Astrocyte (in vitro differentiated cells and primary cell): ENCODE measurements at regions not wholly inside any gene's neighbourhood (a gene's known extent, or its start where the extent isn't known, plus 50 kb on each side); places are given as distances from the start of the nearest gene placed in this dataset.

Experiments
- EZH2 ChIP-seq: IDR thresholded peaks from 2 replicates; pipeline ENCODE4 v1.6.1; 2012; ENCODE audit warnings: mild to moderate bottlenecking, low read length, inconsistent platforms; ENCODE audit not compliant: insufficient read depth
- TF ChIP-seq, protein P1 (sequence below): IDR thresholded peaks from 2 replicates; pipeline ENCODE4 v1.5.1; 2011; ENCODE audit warnings: low read depth, mild to moderate bottlenecking, inconsistent platforms, low read length, moderate library complexity; ENCODE audit not compliant: insufficient read depth

DNA sequence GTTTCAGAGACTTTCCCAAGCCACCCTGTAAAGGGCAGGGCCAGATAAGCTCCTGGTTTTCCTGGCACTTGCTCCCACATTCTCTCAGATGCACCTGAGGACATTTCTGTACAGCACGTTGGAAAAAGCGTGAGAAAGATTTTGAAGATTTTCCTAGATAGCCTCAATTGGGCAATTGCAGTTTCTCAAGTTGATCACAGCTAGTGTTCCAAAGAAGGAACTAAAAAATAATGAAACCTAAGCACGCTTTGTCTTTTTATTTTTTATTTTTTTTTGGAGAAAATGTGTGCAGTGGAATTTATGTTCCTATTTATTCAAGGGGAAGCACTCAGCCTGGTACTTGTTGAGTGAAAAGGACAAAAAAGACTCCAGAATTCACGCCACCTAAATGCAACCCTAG, 429.1 kb downstream of the RNF144A start:
- TF ChIP-seq, protein P1, sequence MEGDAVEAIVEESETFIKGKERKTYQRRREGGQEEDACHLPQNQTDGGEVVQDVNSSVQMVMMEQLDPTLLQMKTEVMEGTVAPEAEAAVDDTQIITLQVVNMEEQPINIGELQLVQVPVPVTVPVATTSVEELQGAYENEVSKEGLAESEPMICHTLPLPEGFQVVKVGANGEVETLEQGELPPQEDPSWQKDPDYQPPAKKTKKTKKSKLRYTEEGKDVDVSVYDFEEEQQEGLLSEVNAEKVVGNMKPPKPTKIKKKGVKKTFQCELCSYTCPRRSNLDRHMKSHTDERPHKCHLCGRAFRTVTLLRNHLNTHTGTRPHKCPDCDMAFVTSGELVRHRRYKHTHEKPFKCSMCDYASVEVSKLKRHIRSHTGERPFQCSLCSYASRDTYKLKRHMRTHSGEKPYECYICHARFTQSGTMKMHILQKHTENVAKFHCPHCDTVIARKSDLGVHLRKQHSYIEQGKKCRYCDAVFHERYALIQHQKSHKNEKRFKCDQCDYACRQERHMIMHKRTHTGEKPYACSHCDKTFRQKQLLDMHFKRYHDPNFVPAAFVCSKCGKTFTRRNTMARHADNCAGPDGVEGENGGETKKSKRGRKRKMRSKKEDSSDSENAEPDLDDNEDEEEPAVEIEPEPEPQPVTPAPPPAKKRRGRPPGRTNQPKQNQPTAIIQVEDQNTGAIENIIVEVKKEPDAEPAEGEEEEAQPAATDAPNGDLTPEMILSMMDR: no peak
- TF ChIP-seq EZH2: no peak
